DND-41 (cell line): ENCODE measurements at regions not wholly inside any gene's neighbourhood (a gene's known extent, or its start where the extent isn't known, plus 50 kb on each side); places are given as distances from the start of the nearest gene placed in this dataset.

ENCODE experiments used
- CTCF ChIP-seq: IDR thresholded peaks from 2 replicates; pipeline ENCODE4 v1.5.1; 2012; ENCODE audit warnings: borderline replicate concordance, low read length, moderate library complexity, mild to moderate bottlenecking; ENCODE audit not compliant: poor library complexity, severe bottlenecking; ENCODE audit errors: extremely low read depth
- EZH2 ChIP-seq: IDR thresholded peaks from 3 replicates; pipeline ENCODE4 v1.6.1; 2012; ENCODE audit warnings: borderline replicate concordance, low read depth, mild to moderate bottlenecking, moderate library complexity, low read length, inconsistent platforms; ENCODE audit not compliant: severe bottlenecking

GRCh38 chr5:167311340-167311739, 980.1 kb upstream of the WWC1 start:
- TF ChIP-seq CTCF, result no peak
- no peak for TF ChIP-seq EZH2
